Jurkat, Clone E6-1 (cell line): ENCODE measurements at regions not wholly inside any gene's neighbourhood (a gene's known extent, or its start where the extent isn't known, plus 50 kb on each side); places are given as distances from the start of the nearest gene placed in this dataset.
"Not testable (repeated sequence)": the region's sequence is repeated elsewhere in the genome, so short reads cannot be mapped to it uniquely, and the experiment has no call there.

Source experiments
- DNase-seq: peaks from one replicate; pipeline ENCODE4 v3.0.0-alpha.2; 2011; ENCODE audit warnings: low read depth, low spot score
- H3K4me3 ChIP-seq: 2 replicates; pipeline ENCODE4 v1.5.1; 2011; ENCODE audit warnings: mild to moderate bottlenecking, low read length, control low read depth, moderate library complexity

DNA sequence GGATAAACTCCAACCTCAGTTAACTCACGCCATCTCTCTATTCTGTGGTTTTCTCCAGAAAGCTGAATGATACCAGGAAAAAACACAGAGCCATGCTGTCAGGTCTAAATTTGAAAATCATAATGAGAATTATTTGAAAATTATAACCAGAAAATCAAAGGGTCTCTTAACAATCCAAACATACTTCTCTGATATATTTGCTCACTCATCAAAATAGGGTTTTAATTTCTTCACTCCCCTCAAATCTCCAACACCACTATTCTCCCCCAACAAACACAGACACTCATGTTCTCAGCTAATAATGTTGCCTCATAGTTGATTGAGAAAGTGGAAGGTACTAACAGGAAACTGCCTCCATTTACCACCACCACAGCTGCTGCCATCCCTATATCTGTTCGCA is 375.5 kb downstream of the TLE1 start:
- no peak overlapping the region for H3K4me3 ChIP-seq
- DNase-seq: no peak

GRCh38 chr9:81312346-81312745 is 377.0 kb downstream of the TLE1 start:
- no peak overlapping the region for H3K4me3 ChIP-seq
- no peak for DNase-seq

GRCh38 chr9:81308404-81308803 is 380.9 kb downstream of the TLE1 start:
- no peak overlapping the region for H3K4me3 ChIP-seq
- DNase-seq: no peak

DNA sequence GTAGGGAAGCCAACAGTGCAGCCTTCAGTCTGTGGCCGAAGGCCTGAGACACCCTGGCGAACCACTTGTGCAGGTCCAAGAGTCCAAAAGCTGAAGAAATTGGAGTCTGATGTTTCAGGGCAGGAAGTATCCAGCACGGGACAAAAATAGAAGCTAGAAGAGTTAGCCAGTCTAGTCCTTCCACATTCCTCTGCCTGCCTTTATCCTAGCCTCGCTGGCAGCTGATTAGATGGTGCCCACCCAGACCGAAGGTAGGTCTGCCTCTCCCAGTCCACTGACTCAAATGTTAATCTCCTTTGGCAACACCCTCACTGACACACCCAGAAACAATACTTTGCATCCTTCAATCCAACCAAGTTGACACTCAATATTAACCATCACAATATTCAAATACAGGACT is 381.6 kb downstream of the TLE1 start:
- not testable (repeated sequence) for DNase-seq, H3K4me3 ChIP-seq

GRCh38 chr9:81305561-81306182 is 383.7 kb downstream of the TLE1 start:
- H3K4me3 ChIP-seq: no peak overlapping the region
- DNase-seq: no peak

GRCh38 chr9:81303658-81304057 is 385.7 kb downstream of the TLE1 start:
- no peak for DNase-seq
- H3K4me3 ChIP-seq: no peak overlapping the region

- no peak overlapping the region for H3K4me3 ChIP-seq
- no peak for DNase-seq
Observed at GRCh38 chr9:81293651-81294050, 395.7 kb downstream of the TLE1 start.

DNA sequence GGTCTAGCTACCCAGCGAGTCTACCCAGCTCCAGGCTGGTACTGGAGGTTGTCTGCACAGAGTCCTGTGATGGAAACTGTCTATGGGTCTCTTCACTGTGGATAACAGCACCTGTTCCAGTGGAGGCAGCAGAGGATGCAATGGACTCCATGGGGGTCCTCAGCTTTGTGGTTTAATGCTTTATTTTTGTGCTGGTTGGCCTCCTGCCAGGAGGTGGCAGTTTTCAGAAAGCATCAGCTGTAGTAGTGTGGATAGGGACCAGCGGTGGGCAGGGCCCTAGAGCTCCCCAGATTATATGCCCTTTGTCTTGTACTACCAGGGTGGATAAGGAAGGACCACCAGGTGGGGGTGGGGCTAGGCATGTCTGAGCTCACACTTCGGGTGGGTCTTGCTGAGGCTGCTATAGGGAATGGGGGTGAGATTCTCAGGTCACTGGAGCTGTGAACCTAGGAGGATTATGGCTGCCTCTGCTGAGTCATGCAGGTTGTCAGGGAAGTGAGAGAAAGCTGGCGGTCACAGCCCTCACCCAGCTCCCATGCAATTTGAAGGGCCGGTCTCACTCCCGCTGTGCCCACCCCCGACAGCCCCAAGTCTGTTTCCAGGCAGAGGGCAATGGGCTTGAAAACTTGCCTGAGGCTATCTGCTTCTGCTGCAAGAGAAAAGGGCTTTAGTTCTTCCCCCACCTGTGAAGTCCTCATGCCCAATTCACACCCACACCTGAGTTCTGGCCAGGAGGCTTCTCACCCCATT is 397.1 kb downstream of the TLE1 start:
- no peak overlapping the region for H3K4me3 ChIP-seq
- DNase-seq: no peak

- no peak overlapping the region for H3K4me3 ChIP-seq
- peak; percentile 11 for DNase-seq
Observed at GRCh38 chr9:81289622-81290021, 399.7 kb downstream of the TLE1 start.

- H3K4me3 ChIP-seq: no peak overlapping the region
- no peak for DNase-seq
Observed at GRCh38 chr9:81268048-81268447, 421.3 kb downstream of the TLE1 start.

DNA sequence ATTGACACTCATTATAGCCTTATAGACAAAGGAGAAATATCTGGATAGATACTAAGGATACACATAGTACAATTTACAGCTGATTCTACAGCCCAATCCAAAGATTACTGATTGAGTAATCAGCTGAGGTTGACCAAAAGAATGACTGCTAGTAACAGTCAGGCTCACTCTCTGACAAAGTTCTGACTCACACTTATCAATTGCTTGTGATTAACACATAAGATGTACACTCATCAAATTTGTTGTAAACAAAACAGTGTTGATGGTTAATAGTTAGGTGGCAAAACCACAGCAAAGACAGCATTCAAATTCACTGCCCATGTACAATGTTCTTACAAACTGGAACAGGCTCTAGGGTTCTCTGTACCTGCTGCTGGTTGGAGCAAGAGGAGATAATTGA is 422.7 kb downstream of the TLE1 start:
- no peak for DNase-seq
- no peak overlapping the region for H3K4me3 ChIP-seq

DNA sequence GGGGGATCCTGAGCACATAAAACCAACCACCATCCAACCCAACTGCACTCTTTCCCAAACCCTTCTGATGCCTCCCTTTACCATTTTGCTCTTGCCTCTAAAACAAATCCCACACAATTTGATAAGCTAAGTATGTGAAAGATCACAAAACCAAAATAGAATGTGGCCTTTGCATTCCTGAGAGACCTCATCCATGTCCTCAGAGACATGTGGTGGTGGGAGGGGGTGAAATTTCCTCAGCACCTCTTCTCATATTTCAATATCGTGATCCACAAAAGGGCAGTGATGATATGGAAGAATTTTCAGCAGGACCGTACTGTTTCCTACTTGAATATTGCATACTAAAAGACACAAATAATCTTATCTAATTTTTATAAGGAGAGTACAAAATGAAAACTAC is 423.3 kb downstream of the TLE1 start:
- no peak overlapping the region for H3K4me3 ChIP-seq
- no peak for DNase-seq

DNA sequence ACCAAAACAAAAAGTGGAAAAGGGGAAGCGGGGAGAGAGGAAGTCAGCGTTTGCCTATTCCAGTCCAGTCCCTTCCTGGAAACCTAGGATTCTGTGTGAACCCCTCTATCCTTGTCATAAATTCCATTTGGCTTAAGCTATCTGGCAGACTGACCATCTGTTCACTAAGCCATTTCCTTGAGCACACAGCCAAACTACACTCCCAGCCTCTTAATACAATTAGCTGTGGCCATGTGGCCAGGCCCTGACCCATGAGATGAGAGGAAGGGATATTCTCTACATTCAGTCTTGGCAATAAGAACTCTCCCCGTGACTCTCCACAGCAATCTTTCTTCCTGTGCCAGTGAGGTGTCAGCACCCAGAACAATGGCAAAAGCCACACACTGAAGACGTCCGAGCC is 424.8 kb downstream of the TLE1 start:
- no peak overlapping the region for H3K4me3 ChIP-seq
- no peak for DNase-seq

DNA sequence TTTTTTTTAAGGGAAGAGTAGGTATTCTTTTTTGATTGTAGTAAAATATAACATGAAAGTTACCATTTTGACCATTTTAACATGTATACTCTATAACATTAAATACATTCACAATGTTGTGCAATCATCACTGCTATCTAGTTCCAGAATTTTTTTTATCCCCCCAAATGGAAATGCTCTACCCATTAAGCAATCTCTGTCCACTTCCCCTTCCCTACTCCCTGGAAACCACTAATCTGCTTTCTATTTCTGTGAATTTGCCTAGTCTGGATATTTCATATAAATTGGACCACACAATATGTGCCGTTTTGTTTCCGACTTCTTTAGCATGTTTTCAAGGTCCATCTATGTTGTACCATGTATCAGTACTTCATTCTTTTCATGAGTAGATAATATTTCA is 429.5 kb downstream of the TLE1 start:
- no peak overlapping the region for H3K4me3 ChIP-seq
- DNase-seq: no peak

DNA sequence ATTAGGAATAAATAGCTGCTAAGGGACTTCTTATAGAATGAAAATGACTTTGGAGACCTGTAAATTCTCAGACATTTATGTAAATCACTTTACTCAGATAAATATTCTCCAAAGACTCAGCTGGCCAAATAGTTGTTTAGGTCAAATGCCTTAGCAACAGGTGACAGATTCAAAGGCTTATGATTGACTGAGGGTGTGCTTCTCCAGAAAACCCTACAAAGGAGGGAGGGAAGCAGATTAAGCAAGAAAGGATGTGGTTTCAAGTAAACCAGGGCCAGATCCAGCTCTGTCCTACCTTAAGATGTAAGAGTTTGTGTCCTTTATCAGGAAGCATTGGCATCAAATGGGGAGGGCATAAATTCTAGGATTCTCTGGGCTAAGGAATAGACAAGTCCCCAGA is 433.0 kb downstream of the TLE1 start:
- peak; percentile 16 for DNase-seq
- no peak overlapping the region for H3K4me3 ChIP-seq

GRCh38 chr9:81250606-81251005 is 438.7 kb downstream of the TLE1 start:
- H3K4me3 ChIP-seq: no peak overlapping the region
- DNase-seq: no peak

DNA sequence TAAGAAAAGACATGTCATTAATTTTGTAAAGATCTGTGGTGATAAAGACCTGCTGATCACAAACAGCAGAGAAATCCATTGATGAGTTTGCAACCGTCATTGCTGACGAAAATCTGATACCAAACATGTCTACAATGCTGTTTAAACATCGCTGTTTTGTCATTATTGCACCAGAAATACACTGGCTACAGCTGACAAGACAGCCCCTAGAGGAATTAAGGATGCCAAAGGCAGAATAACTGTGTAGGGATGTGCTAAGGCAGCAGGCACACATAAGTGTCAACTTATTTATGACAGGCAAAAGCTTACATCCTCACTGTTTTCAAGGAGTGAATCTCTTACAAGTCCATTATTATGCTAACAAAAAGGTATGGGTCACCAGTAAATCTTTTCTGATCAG is 439.3 kb downstream of the TLE1 start:
- H3K4me3 ChIP-seq: no peak overlapping the region
- DNase-seq: no peak

GRCh38 chr9:81245254-81245956 is 443.9 kb downstream of the TLE1 start:
- no peak for DNase-seq
- no peak overlapping the region for H3K4me3 ChIP-seq

DNA sequence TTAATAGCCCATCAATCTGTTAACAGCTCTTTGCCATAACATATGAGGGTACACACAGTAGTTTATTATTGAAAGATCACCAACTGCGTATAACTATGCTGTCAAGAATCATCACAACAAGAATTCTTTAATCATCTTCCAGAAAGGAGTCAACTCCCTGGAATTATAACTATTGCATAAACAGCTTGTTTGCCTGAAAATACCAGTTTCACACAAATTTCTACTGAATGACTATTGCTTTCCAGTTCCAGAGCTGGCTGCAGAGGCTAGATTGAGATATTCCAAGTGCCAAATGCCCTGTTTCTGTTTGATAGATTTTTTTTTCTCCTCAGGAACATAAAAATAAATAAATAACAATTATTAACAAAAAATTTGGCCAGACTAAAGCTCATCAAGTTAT is 444.7 kb downstream of the TLE1 start:
- no peak for DNase-seq
- H3K4me3 ChIP-seq: no peak overlapping the region

DNA sequence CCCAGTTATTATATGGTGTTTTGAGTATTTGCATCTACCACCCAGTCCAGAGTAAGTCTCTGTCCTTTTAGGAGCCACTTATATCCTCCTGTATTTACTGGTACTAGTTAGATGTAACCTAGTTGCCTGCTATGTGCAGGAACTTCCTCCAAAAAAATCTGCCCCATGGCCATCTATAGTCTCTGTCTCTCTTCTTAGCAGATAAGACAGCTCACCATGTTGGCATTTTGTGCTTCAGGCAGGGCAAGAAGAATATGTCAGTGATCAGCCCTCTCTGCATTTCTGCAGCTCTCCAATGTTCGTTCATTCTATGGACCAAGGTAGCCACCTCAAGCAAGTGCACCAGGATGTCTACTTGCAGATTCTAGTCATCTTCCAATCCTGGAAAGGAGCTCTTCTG is 446.5 kb downstream of the TLE1 start:
- H3K4me3 ChIP-seq: no peak overlapping the region
- no peak for DNase-seq

- no peak overlapping the region for H3K4me3 ChIP-seq
- DNase-seq: no peak
Observed at GRCh38 chr9:81239388-81239787, 450.0 kb downstream of the TLE1 start.
